ENCODE measurements at regions not wholly inside any gene's neighbourhood (a gene's known extent, or its start where the extent isn't known, plus 50 kb on each side); places are given as distances from the start of the nearest gene placed in this dataset.
"Not testable (repeated sequence)": the region's sequence is repeated elsewhere in the genome, so short reads cannot be mapped to it uniquely, and the experiment has no call there.

DNA sequence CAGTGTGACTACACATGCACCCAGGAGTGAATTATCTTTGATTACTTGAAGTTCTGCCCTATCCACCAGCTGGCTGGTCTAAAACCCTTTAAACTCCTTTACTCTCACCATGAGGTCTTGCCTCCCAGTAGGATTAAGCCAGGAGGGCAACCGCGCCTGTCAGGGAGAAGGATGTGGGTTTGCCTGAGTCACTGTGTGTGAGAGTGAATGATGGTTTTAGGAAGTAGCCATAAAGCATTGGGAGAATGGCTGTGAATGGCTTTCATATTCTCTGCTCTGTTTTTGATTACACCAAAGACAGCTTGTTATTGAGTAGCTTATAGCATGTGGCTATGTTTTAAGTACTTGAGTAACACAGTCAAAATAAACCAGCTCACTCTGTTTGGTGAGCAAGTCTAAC, 637.7 kb upstream of the TBL1XR1 start:
- DNase-seq, result no peak

- no peak for DNase-seq
Observed at GRCh38 chr3:177835917-177836316, 638.6 kb upstream of the TBL1XR1 start.

GRCh38 chr3:177836671-177837070, 639.4 kb upstream of the TBL1XR1 start:
- DNase-seq, result no peak

DNA sequence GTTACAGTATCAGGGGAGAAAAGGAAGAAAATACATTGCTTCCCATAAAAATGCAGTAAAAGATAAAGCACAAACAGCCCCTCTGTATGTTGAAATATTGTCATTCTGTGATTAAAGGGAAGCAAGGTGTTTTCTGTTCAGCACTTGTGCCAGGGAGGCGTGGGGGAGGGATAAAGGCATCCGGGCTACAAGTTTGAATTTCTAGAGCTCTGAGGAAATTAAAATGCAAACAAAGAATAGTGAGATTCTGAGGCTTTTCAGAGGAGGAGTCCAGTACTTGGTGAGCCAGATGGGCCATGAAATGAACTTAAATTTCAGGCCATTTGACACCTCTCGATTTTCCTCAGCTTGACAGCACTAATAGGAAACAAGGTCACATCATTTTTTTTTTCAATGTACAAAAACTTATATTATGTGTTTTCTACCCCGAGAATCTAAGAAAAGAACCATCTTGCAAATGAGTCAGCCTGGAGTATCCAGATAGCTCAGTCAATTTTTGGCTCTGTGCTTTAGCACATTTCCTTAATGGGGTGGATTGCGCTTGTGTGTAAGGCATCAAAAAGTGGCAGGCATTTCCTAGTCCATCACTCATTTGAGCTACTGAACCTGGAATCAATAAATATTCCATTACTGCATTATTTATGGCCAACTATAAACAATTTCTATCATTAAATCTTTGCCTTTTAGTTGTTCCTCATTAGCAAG, 640.8 kb upstream of the TBL1XR1 start:
- DNase-seq, result no peak

DNA sequence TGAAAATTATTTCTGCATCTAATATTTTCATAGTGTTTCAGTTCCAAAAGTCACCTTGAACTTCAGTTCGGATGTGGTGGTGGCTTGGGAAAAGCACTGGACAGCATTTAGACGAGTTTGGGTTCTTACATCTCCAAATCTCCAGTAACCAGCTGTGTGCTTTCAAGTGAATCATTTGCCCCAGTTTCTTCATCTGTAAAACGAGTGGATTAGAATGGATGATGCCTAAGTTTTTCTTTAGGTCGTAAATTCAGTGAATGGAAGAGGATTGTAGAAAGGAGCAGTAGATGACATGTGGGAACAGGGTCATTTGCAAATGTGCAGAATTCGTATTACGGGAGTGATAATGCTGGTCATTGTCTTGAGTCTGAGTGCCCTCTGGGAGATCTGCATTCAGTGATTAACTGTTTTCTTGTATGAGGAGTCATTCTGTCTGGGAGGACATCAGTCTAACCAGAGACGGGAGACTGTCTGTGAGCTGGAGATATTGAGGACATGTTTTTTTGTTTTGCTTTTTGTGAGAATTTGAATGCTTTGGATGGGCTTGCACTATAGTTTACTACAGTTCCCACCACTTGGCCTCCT, 641.6 kb upstream of the TBL1XR1 start:
- no peak for DNase-seq

GRCh38 chr3:177842302-177842701, 645.0 kb upstream of the TBL1XR1 start:
- no peak for DNase-seq

GRCh38 chr3:177842743-177843734, 645.8 kb upstream of the TBL1XR1 start:
- no peak for DNase-seq

DNA sequence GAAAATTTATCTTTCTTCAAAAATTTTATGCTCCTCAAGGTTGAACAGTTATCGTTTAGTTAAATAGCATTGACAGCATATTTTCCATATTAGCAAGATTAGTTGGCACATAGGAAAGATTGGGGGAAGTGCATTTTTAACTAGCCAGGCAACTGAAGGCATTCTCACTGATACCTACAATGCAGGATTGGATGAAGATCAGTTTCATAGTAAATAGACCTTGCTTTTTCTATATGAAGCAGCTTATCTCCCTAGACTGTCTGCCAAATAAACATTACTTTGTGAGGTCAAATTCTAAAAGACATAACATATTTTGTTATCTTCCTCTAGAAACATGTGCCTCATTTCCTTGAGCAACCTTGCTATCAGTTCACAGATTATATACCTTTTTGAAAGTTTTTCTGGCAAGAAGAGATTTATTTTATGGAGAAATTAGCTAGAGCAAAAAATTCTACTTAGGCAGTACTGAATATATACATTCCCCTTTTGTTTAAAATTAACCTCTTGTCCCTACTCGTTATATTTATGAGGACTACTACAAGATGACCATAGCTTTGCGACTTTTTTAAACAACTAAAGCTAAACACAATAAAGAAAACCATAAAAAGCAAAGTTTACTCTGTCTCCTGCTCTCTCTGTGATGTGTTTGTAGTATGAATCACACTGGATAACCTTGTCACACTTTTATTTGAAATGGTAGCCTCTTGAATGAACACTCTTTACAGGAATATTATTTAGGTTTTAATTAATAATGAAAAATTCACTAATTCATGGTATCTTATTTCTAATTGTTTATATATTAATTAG, 654.9 kb upstream of the TBL1XR1 start:
- no peak for DNase-seq

DNA sequence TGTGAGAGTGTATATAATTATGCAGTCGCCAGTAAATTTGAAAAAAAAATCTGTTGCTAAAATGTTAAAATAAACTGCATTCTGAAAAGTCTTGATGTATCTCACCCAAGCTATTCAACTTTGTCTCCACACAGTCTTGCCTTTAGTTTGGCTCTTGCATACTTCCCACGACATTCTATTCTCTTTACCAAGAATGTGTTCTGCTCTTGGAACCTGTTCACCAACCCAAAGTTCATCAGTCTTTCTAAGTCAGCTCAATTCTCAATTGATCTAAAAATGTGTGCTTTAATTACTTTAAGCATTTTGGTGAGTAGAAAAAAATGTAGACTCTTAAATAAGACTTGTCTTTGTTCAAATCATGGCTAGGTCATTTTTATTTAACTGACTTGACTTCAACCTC, 657.7 kb upstream of the TBL1XR1 start:
- no peak for DNase-seq

- DNase-seq, result no peak
Observed at GRCh38 chr3:177860184-177860583, 662.9 kb upstream of the TBL1XR1 start.

GRCh38 chr3:177862962-177863491, 665.7 kb upstream of the TBL1XR1 start:
- no peak for DNase-seq

DNA sequence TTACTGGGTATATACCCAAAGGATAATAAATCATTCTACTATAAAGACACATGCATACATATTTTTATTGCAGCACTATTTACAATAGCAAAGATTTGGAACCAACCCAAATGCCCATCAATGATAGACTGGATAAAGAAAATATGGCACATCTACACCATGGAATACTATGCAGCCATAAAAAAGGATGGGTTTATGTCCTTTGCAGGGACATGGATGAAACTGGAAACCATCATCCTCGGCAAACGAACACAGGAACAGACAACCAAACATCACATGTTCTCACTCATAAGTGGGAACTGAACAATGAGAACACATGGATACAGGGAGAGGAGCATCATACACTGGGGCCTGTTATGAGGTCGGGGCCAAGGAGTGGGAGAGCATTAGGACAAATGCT, 665.0 kb upstream of the KCNMB2 start:
- DNase-seq, result not testable (repeated sequence)

DNA sequence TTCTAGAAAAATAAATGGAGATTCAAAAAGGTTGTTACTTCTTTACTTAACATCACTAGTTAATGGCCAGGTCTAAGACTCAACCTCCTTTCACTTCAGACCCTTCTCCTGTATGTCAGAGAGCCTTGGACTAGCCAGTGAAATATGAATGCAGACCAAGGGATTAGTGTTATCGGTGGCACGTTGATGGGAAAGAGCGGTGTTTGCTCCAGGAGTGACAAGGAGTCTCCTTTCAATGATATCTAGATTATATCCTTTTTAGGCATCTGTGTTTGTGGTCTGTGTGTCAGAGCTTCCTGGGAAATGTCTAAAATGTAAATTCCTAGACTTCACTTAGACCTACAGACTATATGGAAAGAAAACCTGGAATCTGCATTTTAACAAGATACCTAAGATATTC, 658.0 kb upstream of the KCNMB2 start:
- no peak for DNase-seq

DNA sequence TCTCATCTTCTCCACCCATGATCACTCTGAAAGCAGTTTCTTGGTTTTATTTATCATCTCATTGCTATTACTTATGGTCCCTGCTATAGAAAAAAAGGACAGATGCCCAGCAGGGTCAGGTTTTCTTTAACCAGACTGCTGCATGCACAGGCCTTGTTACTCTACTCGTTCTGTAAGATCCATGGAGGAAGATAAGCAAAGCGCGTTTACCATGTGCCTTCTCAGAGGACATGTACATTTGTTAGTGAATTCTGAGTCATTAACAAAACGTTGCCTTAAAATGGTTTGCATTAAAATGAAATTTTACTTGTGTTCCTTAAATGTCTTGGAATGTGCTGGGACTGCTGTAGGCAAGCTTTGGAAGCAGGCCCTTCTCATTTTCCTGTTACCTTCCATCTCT, 657.3 kb upstream of the KCNMB2 start:
- DNase-seq, result no peak

GRCh38 chr3:177881351-177881750, 654.9 kb upstream of the KCNMB2 start:
- no peak for DNase-seq

GRCh38 chr3:177882124-177882648, 654.0 kb upstream of the KCNMB2 start:
- DNase-seq, result no peak

DNA sequence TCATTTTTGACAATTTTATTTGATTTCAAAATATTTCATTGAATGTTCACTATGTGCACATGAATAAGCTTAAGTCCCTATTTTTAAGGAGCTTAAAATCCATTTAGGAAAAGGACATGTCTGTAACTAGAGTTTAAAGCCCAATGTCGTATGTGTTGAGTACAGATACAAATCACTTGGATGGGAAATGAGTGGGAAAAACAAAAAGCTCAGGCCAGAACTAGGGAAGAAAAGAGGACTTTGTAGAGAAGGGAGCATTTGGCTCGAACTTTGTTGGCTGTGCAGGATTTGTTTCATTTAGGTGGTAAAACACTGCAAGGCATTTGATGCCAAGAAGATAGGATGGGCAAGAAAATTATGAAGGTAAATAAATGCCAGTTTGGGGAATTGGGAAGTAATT, 653.1 kb upstream of the KCNMB2 start:
- no peak for DNase-seq

GRCh38 chr3:177883957-177884356, 652.3 kb upstream of the KCNMB2 start:
- no peak for DNase-seq

- DNase-seq, result no peak
Observed at GRCh38 chr3:177885063-177885462, 651.2 kb upstream of the KCNMB2 start.

GRCh38 chr3:177886501-177886900, 649.7 kb upstream of the KCNMB2 start:
- no peak for DNase-seq

GRCh38 chr3:177887475-177887874, 648.8 kb upstream of the KCNMB2 start:
- no peak for DNase-seq

- DNase-seq, result no peak
Observed at GRCh38 chr3:177889161-177889560, 647.1 kb upstream of the KCNMB2 start.

Measured in NCI-H2029 (cell line).